ENCODE measurements at regions not wholly inside any gene's neighbourhood (a gene's known extent, or its start where the extent isn't known, plus 50 kb on each side); places are given as distances from the start of the nearest gene placed in this dataset.

GRCh38 chr4:119745351-119745750, 116.7 kb upstream of the PDE5A start:
- Histone ChIP-seq H3K4me3 (ENCODE audit: low read depth, low read length) (no peak overlapping the region), H3K27ac (no peak overlapping the region), H3K9me3 (ENCODE audit: severe bottlenecking) (no peaks in the 10 kb centered on the region), H3K36me3 (no peaks in the 10 kb centered on the region), H3K27me3 (ENCODE audit: insufficient read depth, low read depth, severe bottlenecking) (no peaks in the 10 kb centered on the region)
- no peak for DNase-seq
- TF ChIP-seq CTCF (IDR thresholded peaks at IDR 0.05; ENCODE audit: low read depth, low read length), result no peak

DNA sequence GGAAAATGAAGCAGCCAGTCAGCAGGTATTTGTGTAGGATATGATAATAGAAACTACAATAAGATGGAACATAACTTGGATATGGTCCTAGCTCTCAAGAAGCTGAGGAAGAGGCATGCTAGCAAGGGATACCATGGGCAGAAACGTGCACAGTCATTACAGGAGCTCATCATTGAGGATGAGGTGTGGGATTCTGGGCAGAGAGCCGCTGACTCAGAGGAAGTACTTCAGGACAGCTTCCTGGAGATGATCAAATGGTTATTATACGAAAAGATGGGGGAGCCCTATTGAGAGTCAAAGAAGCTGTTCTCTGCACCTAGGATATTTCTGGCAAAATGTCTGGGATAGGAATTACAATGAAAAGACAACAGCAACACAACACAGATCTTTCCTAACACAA, 116.0 kb upstream of the PDE5A start:
- no peak for DNase-seq
- no peak overlapping the region for H3K4me3 ChIP-seq (ENCODE audit: low read depth, low read length)
- no peaks in the 10 kb centered on the region for H3K27me3 ChIP-seq (ENCODE audit: insufficient read depth, low read depth, severe bottlenecking)
- H3K27ac ChIP-seq, result no peak overlapping the region
- TF ChIP-seq CTCF (IDR thresholded peaks at IDR 0.05; ENCODE audit: low read depth, low read length), result no peak
- no peaks in the 10 kb centered on the region for H3K9me3 ChIP-seq (ENCODE audit: severe bottlenecking)
- no peaks in the 10 kb centered on the region for H3K36me3 ChIP-seq

DNA sequence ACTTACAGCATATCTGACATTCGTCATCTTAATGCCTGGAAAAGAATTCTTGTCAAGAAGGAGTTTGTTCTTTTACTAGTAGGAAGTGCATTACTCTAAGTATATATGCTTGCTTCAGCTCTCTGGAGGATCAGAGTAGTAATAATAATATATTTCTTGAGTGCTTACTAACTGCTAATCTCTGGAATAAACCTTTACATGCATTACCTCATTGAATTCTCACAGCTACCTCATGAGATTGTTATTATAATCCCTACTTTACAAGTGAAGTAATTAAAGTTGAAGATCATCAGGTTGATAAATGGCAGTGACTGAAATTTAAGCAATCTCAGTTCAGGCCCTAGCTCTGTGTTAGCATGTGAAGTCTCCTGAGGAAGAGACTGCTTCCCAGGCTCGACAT, 115.0 kb upstream of the PDE5A start:
- no peaks in the 10 kb centered on the region for H3K27me3 ChIP-seq (ENCODE audit: insufficient read depth, low read depth, severe bottlenecking)
- no peaks in the 10 kb centered on the region for H3K36me3 ChIP-seq
- no peak overlapping the region for H3K4me3 ChIP-seq (ENCODE audit: low read depth, low read length)
- no peak for DNase-seq
- H3K9me3 ChIP-seq (ENCODE audit: severe bottlenecking), result no peaks in the 10 kb centered on the region
- H3K27ac ChIP-seq, result no peak overlapping the region
- no peak for TF ChIP-seq CTCF (IDR thresholded peaks at IDR 0.05; ENCODE audit: low read depth, low read length)

GRCh38 chr4:119739796-119740195, 111.2 kb upstream of the PDE5A start:
- DNase-seq, result no peak
- no peaks in the 10 kb centered on the region for H3K36me3 ChIP-seq
- no peak overlapping the region for H3K4me3 ChIP-seq (ENCODE audit: low read depth, low read length)
- no peaks in the 10 kb centered on the region for H3K9me3 ChIP-seq (ENCODE audit: severe bottlenecking)
- H3K27me3 ChIP-seq (ENCODE audit: insufficient read depth, low read depth, severe bottlenecking), result no peaks in the 10 kb centered on the region
- no peak overlapping the region for H3K27ac ChIP-seq
- no peak for TF ChIP-seq CTCF (IDR thresholded peaks at IDR 0.05; ENCODE audit: low read depth, low read length)

- H3K27ac ChIP-seq, result no peak overlapping the region
- no peaks in the 10 kb centered on the region for H3K9me3 ChIP-seq (ENCODE audit: severe bottlenecking)
- DNase-seq, result no peak
- H3K36me3 ChIP-seq, result no peaks in the 10 kb centered on the region
- H3K27me3 ChIP-seq (ENCODE audit: insufficient read depth, low read depth, severe bottlenecking), result no peaks in the 10 kb centered on the region
- no peak overlapping the region for H3K4me3 ChIP-seq (ENCODE audit: low read depth, low read length)
- no peak for TF ChIP-seq CTCF (IDR thresholded peaks at IDR 0.05; ENCODE audit: low read depth, low read length)
Measured at GRCh38 chr4:119738901-119739300, 110.3 kb upstream of the PDE5A start.

- Histone ChIP-seq H3K27me3 (ENCODE audit: insufficient read depth, low read depth, severe bottlenecking) (no peaks in the 10 kb centered on the region), H3K36me3 (no peaks in the 10 kb centered on the region), H3K9me3 (ENCODE audit: severe bottlenecking) (no peaks in the 10 kb centered on the region), H3K4me3 (ENCODE audit: low read depth, low read length) (no peak overlapping the region), H3K27ac (no peak overlapping the region)
- TF ChIP-seq CTCF (IDR thresholded peaks at IDR 0.05; ENCODE audit: low read depth, low read length), result no peak
- no peak for DNase-seq
Measured at GRCh38 chr4:119736559-119736958, 108.0 kb upstream of the PDE5A start.

Measured in WERI-Rb-1 (cell line).